NCI-H1930 (cell line): ENCODE measurements at regions not wholly inside any gene's neighbourhood (a gene's known extent, or its start where the extent isn't known, plus 50 kb on each side); places are given as distances from the start of the nearest gene placed in this dataset.

ENCODE experiments used
- DNase-seq, 2 experiments: peaks; one replicate each; lab custom pipeline; 2025; lab: John Stamatoyannopoulos, UW

- no peak for DNase-seq
Measured at GRCh38 chr12:127260531-127260930, 1006.4 kb upstream of the TMEM132C start.

DNA sequence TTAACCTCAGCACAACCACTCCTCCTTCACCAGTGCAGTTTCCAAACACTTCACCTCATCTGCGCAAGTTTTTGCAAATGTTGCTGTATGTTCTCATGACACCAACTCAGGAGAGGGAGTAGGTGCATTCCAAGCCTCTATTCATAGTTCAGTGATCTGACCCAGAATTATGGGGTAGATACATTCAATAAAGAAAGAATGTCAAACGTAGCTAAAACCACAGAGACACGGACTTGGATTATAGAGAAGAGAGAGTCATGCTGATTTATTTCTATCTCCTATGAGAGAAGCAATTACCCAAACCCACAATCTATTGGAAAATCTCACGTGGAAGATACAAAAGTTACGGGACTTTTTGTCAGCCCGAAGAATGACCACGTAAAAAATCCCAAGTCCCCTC, 1006.0 kb upstream of the TMEM132C start:
- no peak for DNase-seq

- DNase-seq, result no peak
Measured at GRCh38 chr12:127262615-127263014, 1004.4 kb upstream of the TMEM132C start.

DNA sequence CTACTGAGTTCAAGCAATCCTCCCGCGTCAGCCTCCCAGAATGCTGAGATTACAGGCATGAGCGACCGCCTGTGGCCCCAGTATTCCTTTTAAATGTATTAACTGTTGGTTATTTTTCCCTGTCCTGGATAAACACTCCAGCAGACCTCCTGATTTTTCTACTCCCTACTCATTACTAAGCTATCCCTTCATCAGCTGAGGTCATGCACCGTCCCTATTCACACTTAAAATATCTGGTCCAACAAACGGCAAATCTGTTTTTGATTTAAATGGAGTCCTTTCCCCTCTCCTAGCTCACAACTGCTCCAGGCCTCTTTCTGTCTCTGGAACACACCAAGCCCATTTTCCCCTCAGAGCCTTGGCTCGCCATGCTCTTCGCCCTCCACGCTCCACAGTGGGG, 1003.3 kb upstream of the TMEM132C start:
- no peak for DNase-seq

GRCh38 chr12:127267128-127267527, 999.8 kb upstream of the TMEM132C start:
- DNase-seq, result no peak

GRCh38 chr12:127268213-127268612, 998.8 kb upstream of the TMEM132C start:
- DNase-seq, result no peak

GRCh38 chr12:127268706-127269425, 998.1 kb upstream of the TMEM132C start:
- DNase-seq, result no peak

- DNase-seq, result no peak
Measured at GRCh38 chr12:127270193-127270592, 996.8 kb upstream of the TMEM132C start.

- DNase-seq, result no peak
Measured at GRCh38 chr12:127271776-127272175, 995.2 kb upstream of the TMEM132C start.

DNA sequence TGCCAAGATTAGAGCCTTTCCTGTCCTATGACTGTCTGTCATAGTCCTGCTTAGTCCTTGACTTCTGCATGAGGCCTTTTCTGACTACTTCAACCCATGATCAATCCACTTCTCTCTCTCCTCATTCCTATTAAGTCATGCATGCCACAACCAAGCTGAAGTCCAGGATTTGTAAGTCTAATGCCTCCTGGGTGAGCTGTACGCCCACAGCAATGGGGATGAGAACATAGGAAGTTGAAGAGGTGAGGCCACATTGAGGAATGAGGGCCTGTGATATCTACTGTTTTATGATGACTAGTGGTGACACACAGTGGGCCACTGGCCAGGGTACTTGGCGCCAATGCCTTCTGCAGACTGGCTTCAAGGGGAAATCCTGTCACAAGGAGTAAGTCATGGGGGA, 994.1 kb upstream of the TMEM132C start:
- no peak for DNase-seq

GRCh38 chr12:127273626-127274025, 993.3 kb upstream of the TMEM132C start:
- no peak for DNase-seq

- no peak for DNase-seq
Measured at GRCh38 chr12:127275416-127275815, 991.6 kb upstream of the TMEM132C start.

GRCh38 chr12:127277882-127278281, 989.1 kb upstream of the TMEM132C start:
- no peak for DNase-seq

- no peak for DNase-seq
Measured at GRCh38 chr12:127278351-127278750, 988.6 kb upstream of the TMEM132C start.

GRCh38 chr12:127280393-127281275, 986.3 kb upstream of the TMEM132C start:
- DNase-seq, result no peak

- no peak for DNase-seq
Measured at GRCh38 chr12:127282786-127283565, 984.0 kb upstream of the TMEM132C start.

- no peak for DNase-seq
Measured at GRCh38 chr12:127284021-127284420, 982.9 kb upstream of the TMEM132C start.

DNA sequence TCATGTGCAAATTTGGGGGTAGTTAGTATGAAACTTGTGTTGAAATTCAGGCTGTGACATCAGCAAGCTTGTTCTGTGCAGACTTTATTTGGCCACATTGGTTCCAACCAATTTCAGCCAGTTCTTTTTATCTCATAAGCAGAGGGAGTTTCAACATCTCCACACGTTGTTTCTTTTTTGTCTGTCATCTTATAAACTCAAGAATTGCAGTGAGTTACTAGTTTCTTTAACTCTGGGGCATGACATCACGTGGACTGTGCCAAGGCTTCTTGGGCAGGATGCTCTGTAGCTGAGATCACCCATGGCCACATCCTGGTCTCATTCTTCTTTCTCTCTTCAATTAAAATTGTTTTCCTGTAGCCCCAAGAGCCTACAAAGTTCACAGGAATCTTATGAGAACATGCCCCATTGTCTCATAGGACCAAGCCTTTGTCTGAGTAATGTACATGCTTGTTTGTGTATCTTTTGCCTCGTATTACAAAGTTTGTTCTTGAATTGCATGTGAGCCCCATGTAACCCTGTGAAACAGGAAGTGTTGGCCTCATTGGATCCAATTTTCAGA, 982.0 kb upstream of the TMEM132C start:
- no peak for DNase-seq

GRCh38 chr12:127286281-127286680, 980.7 kb upstream of the TMEM132C start:
- DNase-seq, result no peak

DNA sequence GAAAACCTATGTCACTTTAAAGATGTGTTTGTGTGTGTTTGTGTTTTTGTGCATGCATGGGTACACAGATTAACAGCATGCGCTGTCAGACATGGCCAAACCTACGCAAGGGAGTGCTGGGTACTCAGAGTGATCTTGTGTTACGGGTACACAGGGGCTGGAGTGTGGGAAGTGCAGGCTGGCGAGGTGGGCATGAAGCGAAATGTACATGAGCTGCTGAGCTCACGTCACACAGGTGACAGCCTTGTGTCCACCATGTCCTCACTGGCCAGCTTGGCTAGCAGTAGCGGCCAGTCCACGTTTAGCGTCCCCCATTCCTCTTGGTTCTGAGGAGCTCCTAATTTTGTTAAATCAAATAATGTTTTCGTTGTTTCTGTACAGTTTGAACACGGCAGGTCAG, 979.7 kb upstream of the TMEM132C start:
- no peak for DNase-seq

GRCh38 chr12:127290251-127290650, 976.7 kb upstream of the TMEM132C start:
- DNase-seq, result no peak

DNA sequence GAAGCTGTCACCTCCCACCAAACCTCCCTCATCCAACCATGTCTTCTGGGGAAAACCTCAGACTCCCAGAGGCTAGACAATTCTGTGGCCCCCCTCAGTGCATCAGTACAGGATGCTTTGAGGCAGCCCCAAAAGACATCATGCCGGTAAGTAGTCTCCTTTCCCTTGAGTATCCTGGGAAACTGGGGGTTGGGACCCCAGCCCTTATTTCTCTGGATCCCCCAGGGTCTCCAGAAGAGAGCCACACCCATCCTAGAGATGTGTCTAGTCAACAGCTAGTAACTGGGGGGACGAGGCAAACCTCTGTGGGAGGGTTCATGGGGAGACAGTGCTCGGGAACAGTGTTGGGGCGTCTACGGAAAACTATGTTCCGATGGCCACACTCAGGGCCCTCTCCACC, 974.2 kb upstream of the TMEM132C start:
- DNase-seq, result no peak
